Activated T-helper 2 cell treated with anti-CD3 and anti-CD28 coated beads, Interferon-gamma antibody, Interleukin-2, Interleukin-4, amounts not matched to agents 10 μg/mL and 5 μg/mL and 100 μg/mL, durations not matched to agents 14 hours and 24 hours and 36 hours (primary cell): ENCODE measurements at regions not wholly inside any gene's neighbourhood (a gene's known extent, or its start where the extent isn't known, plus 50 kb on each side); places are given as distances from the start of the nearest gene placed in this dataset.
"Not testable (repeated sequence)": the region's sequence is repeated elsewhere in the genome, so short reads cannot be mapped to it uniquely, and the experiment has no call there.

ENCODE experiments used
- DNase-seq: peaks from one replicate; pipeline ENCODE4 v3.0.0; 2021; ENCODE audit warnings: low spot score
- H3K27ac Mint-ChIP-seq: one replicate; pipeline ENCODE4 v1.8.0; 2021; ENCODE audit warnings: mixed read lengths
- H3K27me3 Mint-ChIP-seq: one replicate; pipeline ENCODE4 v1.8.0; 2021; ENCODE audit warnings: low read depth, mixed read lengths
- H3K36me3 Mint-ChIP-seq: one replicate; pipeline ENCODE4 v1.8.0; 2021; ENCODE audit warnings: low read depth, mixed read lengths
- H3K4me1 Mint-ChIP-seq: one replicate; pipeline ENCODE4 v1.8.0; 2021; ENCODE audit warnings: low read depth, mixed read lengths
- H3K4me3 Mint-ChIP-seq: one replicate; pipeline ENCODE4 v1.8.0; 2021; ENCODE audit warnings: low read depth, mild to moderate bottlenecking, moderate library complexity, mixed read lengths
- H3K9me3 Mint-ChIP-seq: one replicate; pipeline ENCODE4 v1.8.0; 2021; ENCODE audit warnings: mixed read lengths
- intact Hi-C: fragments of 100-400 bp; cut with micrococcal nuclease; formaldehyde crosslinking; loops from one replicate; pipeline ENCODE4 v1.15.1; 2023

- H3K4me3 Mint-ChIP-seq, H3K36me3 Mint-ChIP-seq, intact Hi-C loops: not testable (repeated sequence)
These were observed 214.4 kb upstream of the RAI14 start for GRCh38 chr5:34441767-34442166.

DNA sequence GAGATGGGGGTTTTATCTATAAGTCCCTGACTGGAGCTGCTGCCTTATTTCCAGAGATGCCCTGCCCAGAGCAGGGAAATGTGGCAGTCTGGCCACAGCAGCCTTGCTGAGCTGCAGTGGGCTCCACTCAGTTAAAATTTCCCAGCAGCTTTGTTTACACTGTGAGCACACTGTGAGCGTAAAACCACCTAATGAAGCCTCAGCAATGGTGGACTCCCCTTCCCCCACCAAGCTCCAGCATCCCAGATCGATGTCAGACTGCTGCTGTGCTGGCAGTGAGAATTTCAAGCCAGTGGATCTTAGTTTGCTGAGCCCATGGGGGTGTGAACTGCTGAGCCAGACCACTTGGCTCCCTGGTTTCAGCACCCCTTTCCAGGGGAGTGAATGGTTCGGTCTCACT, 208.7 kb upstream of the RAI14 start:
- intact Hi-C loops: no loop called here
- peaks cover 10% of the 10 kb centered on the region for H3K27me3 Mint-ChIP-seq
- H3K36me3 Mint-ChIP-seq: no peaks in the 10 kb centered on the region
- no peaks in the 10 kb centered on the region for H3K9me3 Mint-ChIP-seq
- no peak for DNase-seq
- no peak overlapping the region for H3K4me3 Mint-ChIP-seq
- H3K4me1 Mint-ChIP-seq: no peaks in the 10 kb centered on the region
- H3K27ac Mint-ChIP-seq: no peak overlapping the region

More at GRCh38 chr5:34441767-34442166, 214.4 kb upstream of the RAI14 start:
- not testable (repeated sequence) for H3K4me1 Mint-ChIP-seq, H3K9me3 Mint-ChIP-seq, H3K27ac Mint-ChIP-seq, DNase-seq, H3K27me3 Mint-ChIP-seq

GRCh38 chr5:34449639-34450038, 206.5 kb upstream of the RAI14 start:
- no peak overlapping the region for H3K4me3 Mint-ChIP-seq
- no peaks in the 10 kb centered on the region for H3K9me3 Mint-ChIP-seq
- H3K4me1 Mint-ChIP-seq: no peaks in the 10 kb centered on the region
- no peaks in the 10 kb centered on the region for H3K36me3 Mint-ChIP-seq
- DNase-seq: no peak
- no peak overlapping the region for H3K27ac Mint-ChIP-seq
- intact Hi-C loops: no loop called here
- H3K27me3 Mint-ChIP-seq: peaks cover 8% of the 10 kb centered on the region

- Mint-ChIP-seq H3K4me1 (no peaks in the 10 kb centered on the region), H3K27me3 (peaks cover 4% of the 10 kb centered on the region), H3K27ac (no peak overlapping the region)
These were observed 205.8 kb upstream of the RAI14 start for GRCh38 chr5:34450338-34450737.

GRCh38 chr5:34452170-34452828, 203.8 kb upstream of the RAI14 start:
- intact Hi-C loops: no loop called here
- Mint-ChIP-seq H3K4me1 (no peaks in the 10 kb centered on the region), H3K9me3 (no peaks in the 10 kb centered on the region), H3K27me3 (peaks cover 6% of the 10 kb centered on the region), H3K4me3 (no peak overlapping the region), H3K36me3 (no peaks in the 10 kb centered on the region), H3K27ac (no peak overlapping the region)
- no peak for DNase-seq

More at GRCh38 chr5:34450338-34450737, 205.8 kb upstream of the RAI14 start:
- no peak for DNase-seq
- H3K36me3 Mint-ChIP-seq: no peaks in the 10 kb centered on the region
- no peaks in the 10 kb centered on the region for H3K9me3 Mint-ChIP-seq
- intact Hi-C loops: no loop called here
- no peak overlapping the region for H3K4me3 Mint-ChIP-seq

GRCh38 chr5:34455098-34455497, 201.0 kb upstream of the RAI14 start:
- intact Hi-C loops: no loop called here
- Mint-ChIP-seq H3K9me3 (peaks cover 4% of the 10 kb centered on the region), H3K4me3 (no peak overlapping the region), H3K4me1 (no peaks in the 10 kb centered on the region), H3K27ac (no peak overlapping the region), H3K27me3 (peaks cover 6% of the 10 kb centered on the region), H3K36me3 (no peaks in the 10 kb centered on the region)
- no peak for DNase-seq

DNA sequence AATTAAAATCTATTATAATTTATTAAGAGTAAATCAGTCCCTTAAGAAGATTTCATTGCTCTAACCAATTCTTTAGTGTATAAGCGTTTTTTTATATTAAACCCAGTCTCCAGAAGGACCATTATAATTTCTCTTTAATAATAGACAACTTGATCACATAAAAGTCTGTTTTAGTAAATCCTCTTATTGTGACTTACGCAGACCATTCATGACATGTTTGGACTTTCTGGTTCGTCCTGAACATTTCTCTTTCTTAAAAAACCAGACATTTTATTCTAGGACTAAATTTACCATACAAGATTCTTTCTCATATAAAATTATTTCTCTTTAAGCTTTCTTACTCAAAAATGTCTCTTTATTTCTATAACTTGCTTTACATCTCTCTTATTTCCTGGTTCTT, 196.2 kb upstream of the RAI14 start:
- Mint-ChIP-seq H3K4me3 (no peak overlapping the region), H3K4me1 (peaks cover 4% of the 10 kb centered on the region), H3K36me3 (no peaks in the 10 kb centered on the region), H3K27ac (no peak overlapping the region), H3K27me3 (peaks cover 5% of the 10 kb centered on the region), H3K9me3 (peaks cover 24% of the 10 kb centered on the region)
- no peak for DNase-seq
- intact Hi-C loops: no loop called here

DNA sequence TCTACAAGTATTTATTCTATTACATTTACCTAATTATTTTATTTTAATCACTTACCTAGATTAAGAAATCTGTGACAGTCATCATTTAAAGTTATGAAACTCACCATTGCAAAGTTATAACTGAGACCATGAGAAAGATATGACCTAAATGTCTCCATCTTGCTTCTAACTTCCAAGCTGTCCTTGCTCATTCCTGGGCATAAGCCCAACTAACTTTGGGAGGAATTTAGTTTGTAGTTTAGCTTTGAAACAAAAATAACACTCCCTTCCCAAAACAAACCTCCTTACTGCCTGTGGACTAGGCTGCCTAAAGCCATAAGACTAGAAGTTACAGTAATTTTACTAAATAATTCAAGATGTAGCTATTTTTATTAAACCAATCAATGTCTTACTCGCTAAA, 195.6 kb upstream of the RAI14 start:
- H3K4me1 Mint-ChIP-seq: peaks cover 7% of the 10 kb centered on the region
- intact Hi-C loops: no loop called here
- peaks cover 5% of the 10 kb centered on the region for H3K27me3 Mint-ChIP-seq
- no peak overlapping the region for H3K4me3 Mint-ChIP-seq
- no peaks in the 10 kb centered on the region for H3K36me3 Mint-ChIP-seq
- peaks cover 24% of the 10 kb centered on the region for H3K9me3 Mint-ChIP-seq
- H3K27ac Mint-ChIP-seq: no peak overlapping the region
- no peak for DNase-seq

- H3K27ac Mint-ChIP-seq: no peak overlapping the region
- H3K4me1 Mint-ChIP-seq: peaks cover 28% of the 10 kb centered on the region
- no peak for DNase-seq
- H3K36me3 Mint-ChIP-seq: no peaks in the 10 kb centered on the region
- peaks cover 4% of the 10 kb centered on the region for H3K27me3 Mint-ChIP-seq
- intact Hi-C loops: loop anchor here (2.0 to 5.0 kb wide), 2 partner anchors 468 to 1028 kb away; no protein-coding TSS in a partner anchor
- no peak overlapping the region for H3K4me3 Mint-ChIP-seq
- peaks cover 19% of the 10 kb centered on the region for H3K9me3 Mint-ChIP-seq
These were observed 191.3 kb upstream of the RAI14 start for GRCh38 chr5:34464829-34465228.

DNA sequence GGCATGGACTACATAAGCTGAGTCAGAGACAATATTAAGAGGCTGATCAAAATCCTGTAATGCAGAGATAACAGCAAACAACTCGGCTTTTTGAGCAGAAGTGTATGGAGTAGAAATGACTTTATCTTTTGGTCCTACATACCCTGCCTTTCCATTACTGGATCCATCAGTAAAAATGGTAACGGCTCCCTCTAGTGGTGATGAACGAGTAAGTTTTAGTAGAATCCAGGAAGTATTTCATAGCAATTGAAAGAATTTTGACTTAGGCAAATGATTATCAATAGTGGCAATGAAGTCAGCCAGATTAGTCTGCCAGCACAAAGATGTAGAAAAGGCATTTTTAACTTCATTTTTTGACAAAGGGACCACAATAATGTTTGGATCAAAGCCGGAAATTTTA, 190.8 kb upstream of the RAI14 start:
- H3K27me3 Mint-ChIP-seq, DNase-seq, H3K27ac Mint-ChIP-seq, H3K4me3 Mint-ChIP-seq, H3K36me3 Mint-ChIP-seq: not testable (repeated sequence)
- peaks cover 28% of the 10 kb centered on the region for H3K4me1 Mint-ChIP-seq
- intact Hi-C loops: loop anchor here (2.0 to 5.0 kb wide), 2 partner anchors 468 to 1028 kb away; no protein-coding TSS in a partner anchor
- H3K9me3 Mint-ChIP-seq: peaks cover 19% of the 10 kb centered on the region

- not testable (repeated sequence) for H3K9me3 Mint-ChIP-seq, H3K27ac Mint-ChIP-seq, DNase-seq, H3K36me3 Mint-ChIP-seq, H3K4me3 Mint-ChIP-seq
- intact Hi-C loops: loop anchor here (5.0 kb wide), 1 partner anchor 1029 kb away; no protein-coding TSS in a partner anchor
- Mint-ChIP-seq H3K4me1 (peaks cover 28% of the 10 kb centered on the region), H3K27me3 (peaks cover 11% of the 10 kb centered on the region)
These were observed 189.4 kb upstream of the RAI14 start for GRCh38 chr5:34466519-34467388.

DNA sequence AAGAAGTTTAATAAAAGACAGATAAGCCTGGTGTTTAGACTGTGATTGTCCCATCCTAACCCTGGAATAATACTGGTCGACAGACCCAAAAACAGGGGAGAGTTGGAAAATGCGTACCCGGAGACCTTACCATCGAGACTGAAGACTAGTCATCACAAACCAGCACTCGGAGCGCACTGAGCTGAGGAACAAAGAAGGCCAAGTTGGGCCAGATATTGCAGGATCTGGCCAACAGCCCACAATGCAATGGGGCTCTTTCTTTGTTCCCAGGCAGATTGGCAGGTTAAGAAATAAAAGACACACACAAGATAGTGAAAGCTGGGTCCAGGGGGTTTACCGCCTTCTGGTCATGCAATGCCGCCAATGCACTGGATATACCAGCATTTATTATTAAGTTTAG, 188.7 kb upstream of the RAI14 start:
- no peak overlapping the region for H3K4me3 Mint-ChIP-seq
- no peak for DNase-seq
- no peaks in the 10 kb centered on the region for H3K9me3 Mint-ChIP-seq
- intact Hi-C loops: loop anchor here (5.0 kb wide), 1 partner anchor 1030 kb away; no protein-coding TSS in a partner anchor
- peaks cover 28% of the 10 kb centered on the region for H3K4me1 Mint-ChIP-seq
- no peak overlapping the region for H3K27ac Mint-ChIP-seq
- H3K36me3 Mint-ChIP-seq: no peaks in the 10 kb centered on the region
- H3K27me3 Mint-ChIP-seq: peaks cover 11% of the 10 kb centered on the region

- not testable (repeated sequence) for DNase-seq, H3K9me3 Mint-ChIP-seq, H3K4me3 Mint-ChIP-seq, H3K36me3 Mint-ChIP-seq, H3K27ac Mint-ChIP-seq
- Mint-ChIP-seq H3K4me1 (peaks cover 28% of the 10 kb centered on the region), H3K27me3 (peaks cover 11% of the 10 kb centered on the region)
- intact Hi-C loops: loop anchor here (5.0 kb wide), 1 partner anchor 1031 kb away; no protein-coding TSS in a partner anchor
These were observed 188.1 kb upstream of the RAI14 start for GRCh38 chr5:34467984-34468383.
